ENCODE measurements at regions not wholly inside any gene's neighbourhood (a gene's known extent, or its start where the extent isn't known, plus 50 kb on each side); places are given as distances from the start of the nearest gene placed in this dataset.
"Not testable (repeated sequence)": the region's sequence is repeated elsewhere in the genome, so short reads cannot be mapped to it uniquely, and the experiment has no call there.

DNA sequence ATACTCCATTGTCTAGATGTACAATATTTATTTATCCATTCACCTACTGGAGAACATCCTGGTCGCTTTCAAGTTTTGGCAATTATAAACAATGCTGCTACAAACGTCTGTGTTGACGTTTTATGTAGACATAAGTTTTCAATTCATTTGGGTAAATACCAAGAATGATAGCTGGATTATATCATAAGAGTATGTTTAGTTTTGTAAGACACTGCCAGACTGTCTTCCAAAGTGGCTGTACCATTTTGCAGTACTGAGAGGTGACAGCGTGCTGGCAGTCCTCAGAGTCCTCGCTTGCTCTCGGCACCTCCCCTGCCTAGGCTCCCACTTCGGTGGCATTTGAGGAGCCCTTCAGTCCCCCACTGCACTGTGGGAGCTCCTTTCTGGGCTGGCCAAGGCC lies 253.3 kb upstream of the INTU start:
- no peak for DNase-seq

DNA sequence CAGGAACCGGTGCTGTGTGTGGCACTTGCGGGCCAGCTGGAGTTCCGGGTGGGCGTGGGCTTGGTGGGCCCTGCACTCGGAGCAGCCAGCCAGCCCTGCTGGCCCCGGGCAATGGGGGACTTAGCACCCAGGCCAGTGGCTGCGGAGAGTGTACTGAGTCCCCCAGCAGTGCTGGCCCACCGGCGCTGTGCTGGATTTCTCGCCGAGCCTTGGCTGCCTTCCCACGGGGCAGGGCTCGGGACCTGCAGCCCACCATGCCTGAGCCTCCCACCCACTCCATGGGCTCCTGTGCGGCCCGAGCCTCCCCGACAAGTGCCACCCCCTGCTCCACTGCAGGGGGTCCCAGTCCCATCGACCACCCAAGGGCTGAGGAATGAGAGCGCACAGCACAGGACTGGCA lies 252.8 kb upstream of the INTU start:
- not testable (repeated sequence) for DNase-seq

DNA sequence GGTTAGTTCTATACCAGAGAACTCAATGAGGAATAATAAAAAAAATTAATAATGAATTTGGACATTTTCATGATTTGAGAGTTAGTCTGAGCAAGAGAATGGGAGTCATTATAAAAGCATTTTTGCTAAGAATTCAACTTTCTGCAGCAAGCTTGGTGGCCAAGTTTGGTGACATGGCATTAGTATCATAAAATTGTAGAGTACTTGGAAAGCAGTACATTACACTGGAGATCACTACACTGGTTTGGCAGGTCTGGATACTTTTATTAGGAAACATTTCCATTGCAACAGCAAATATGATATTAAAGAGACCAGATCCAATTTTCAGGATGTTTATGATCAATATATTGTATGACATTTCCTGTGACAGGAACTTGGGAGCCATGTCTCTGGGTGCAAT lies 249.1 kb upstream of the INTU start:
- no peak for DNase-seq

GRCh38 chr4:127394516-127394915 lies 238.2 kb upstream of the INTU start:
- DNase-seq, result no peak

- no peak for DNase-seq
Observed at GRCh38 chr4:127400276-127400675, 232.5 kb upstream of the INTU start.

DNA sequence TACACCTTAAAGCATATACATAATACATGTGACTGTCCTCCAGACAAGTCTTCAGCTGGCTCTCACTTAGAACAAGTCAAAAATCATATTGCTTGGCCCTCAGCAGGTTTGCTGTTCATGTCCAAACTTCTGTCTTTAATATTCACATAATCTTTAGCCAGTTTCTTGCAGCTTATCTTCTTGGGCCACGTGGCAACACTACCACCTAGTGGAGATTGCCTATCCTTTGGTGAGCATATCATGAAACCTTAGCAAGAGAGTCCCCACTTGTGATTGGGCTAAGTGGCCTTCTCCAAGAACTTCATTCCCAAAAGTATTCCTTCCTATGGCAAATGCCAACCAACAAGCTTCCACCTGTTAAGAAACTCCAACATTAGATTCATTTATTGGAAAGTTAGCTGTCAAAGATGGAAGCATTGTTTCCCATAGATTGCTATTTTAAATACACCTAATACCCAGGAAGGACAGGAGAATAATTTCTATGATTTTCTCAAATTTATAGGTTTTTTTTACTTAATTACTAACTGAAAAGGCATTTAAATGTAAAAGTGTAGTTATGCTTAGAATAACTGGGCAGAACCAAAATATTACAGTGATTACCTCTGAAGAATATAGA lies 231.9 kb upstream of the INTU start:
- DNase-seq, result no peak

DNA sequence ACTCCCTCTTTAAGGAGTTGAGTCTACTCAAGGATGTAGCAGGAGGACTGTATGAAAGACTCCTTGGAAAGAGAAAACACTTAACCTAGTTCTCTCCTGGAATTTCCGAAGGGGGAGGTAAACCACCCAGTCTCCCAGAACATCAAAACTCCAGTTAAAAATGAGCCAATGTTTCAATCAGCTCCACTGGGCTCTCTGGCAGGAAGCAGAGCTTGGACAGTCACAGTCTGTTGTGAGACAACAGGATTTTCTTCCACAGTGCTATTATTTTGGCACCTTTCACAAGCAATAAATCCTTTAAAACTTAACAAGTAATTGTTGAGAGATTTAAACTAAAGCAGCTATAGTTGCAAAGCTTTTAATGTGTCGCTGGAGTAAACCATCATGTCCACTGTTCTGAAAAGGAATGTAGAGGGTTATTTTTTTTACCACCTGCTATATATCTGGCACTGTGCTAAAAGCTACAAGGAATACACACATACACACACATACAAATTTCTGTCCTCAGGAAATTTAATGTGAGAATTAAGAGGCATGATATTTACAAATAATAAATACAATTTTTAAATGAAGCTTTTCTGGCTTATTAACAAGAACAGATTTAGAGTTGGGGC lies 229.2 kb upstream of the INTU start:
- DNase-seq, result no peak

DNA sequence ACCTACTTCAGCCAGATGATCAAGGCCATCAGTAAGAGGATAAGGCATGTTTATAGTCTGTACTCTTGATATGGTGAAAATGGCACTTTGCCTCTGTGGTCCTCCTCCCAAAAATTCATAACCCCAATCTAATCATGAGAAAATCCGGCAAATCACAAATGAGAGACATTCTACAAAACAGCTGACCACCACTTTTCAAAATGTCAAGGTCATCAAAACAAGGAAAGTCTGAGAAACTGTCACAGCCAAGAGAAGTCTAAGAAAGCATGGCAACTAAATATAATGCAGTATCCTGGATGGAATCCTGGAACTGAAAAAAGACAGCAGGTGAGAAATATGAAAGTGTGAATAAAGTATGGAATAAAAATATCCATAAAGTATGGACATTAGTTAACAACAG lies 226.6 kb upstream of the INTU start:
- DNase-seq, result no peak

- DNase-seq, result not testable (repeated sequence)
Observed at GRCh38 chr4:127407572-127407971, 225.2 kb upstream of the INTU start.

- no peak for DNase-seq
Observed at GRCh38 chr4:127410201-127410600, 222.6 kb upstream of the INTU start.

DNA sequence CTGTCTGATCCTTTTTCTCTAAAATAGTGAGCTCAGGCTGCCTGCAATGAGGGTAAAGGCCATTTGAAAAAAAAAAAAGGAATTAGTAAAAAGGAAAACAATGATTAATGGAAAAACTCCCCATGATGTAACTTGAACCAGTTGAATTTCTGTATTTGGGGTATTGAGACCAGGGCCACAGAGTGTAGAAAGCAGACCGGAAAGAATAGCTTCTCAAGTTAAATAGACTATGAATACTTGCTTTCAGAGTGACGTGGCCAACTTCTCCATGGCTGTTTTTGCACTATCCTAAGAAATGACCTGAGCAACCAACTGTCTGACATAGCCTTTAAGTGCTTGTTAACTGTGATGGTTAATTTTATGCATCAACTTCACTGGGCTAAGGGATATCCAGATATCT lies 222.1 kb upstream of the INTU start:
- DNase-seq, result no peak

GRCh38 chr4:127414951-127415606 lies 217.7 kb upstream of the INTU start:
- DNase-seq, result no peak

- DNase-seq, result no peak
Observed at GRCh38 chr4:127416115-127416514, 216.6 kb upstream of the INTU start.

GRCh38 chr4:127417885-127418535 lies 214.7 kb upstream of the INTU start:
- no peak for DNase-seq

GRCh38 chr4:127419431-127419830 lies 213.3 kb upstream of the INTU start:
- DNase-seq, result no peak

DNA sequence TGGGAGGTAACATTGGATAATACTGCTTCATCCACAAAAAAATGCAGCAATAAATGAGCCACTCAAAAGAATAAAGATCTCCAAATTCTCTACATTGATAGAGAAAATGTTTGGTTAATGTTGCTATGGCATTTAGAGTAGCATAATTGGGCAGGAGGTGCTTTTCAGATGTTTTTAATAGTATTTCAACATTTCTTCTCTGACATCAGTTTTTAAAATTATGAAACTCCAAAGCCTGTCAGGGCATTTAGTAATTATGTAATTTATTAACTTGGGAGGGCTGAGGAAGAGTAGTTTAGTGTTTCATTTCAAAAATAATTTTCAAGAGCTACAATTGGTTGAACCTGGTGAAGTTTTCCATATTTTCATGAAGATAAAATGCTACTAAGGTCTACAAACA lies 211.3 kb upstream of the INTU start:
- DNase-seq, result no peak

- no peak for DNase-seq
Observed at GRCh38 chr4:127425202-127425845, 207.4 kb upstream of the INTU start.

DNA sequence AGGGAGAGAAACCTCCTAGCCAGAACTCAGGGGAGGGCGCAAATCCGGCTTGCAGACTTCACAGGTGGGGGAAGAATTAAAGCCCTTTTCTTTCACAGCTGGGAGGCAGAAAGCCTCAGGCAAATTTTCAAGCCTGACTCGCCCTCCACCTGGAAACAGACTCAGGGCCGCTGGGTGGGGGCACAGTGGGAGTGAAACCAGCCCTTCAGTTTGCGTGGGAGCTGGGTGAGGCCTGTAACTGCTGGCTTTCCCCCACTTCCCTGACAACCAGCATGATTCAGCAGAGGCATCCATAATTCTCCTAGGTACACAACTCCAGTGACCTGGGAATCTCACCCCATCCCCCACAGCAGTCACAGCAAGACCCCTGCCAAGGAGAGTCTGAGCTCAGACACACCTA lies 206.9 kb upstream of the INTU start:
- no peak for DNase-seq

DNA sequence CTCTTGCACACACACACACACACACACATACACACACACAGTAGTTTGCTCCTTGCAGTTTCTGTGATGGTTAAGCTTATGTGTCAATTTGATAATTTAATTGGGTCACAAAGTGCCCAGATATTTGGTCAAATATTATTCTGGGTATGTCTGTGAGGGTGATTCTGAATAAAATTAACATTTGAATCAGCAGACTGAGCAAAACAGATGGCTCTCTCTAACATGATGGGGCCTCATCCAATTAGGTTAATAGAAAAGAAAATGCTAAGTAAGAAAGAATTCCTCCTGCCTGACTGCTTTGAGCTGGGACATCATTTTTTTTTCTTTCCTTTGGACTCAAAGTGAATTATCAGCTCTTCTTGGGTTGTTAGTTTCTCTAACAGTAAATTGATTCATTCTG lies 191.2 kb upstream of the INTU start:
- no peak for DNase-seq

DNA sequence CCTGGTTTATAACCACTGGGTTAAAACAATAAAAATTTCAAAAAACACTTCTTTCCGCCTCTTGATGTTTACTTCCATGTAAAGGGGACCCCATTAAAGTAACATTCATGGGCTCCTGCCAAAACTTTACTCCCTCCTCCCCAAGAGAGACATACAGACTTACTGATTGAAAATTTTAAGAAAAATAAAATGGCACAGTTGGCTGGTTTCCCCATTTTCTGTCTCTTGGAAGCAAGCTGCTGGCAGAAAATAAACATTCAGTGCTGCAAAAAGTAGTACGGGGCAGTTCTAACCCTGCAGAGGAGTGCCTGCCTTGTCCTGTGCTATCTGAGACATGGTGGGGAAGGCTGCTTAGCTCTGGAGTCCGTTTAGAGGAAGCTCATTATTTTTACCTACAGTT lies 187.3 kb upstream of the INTU start:
- DNase-seq, result no peak

DNA sequence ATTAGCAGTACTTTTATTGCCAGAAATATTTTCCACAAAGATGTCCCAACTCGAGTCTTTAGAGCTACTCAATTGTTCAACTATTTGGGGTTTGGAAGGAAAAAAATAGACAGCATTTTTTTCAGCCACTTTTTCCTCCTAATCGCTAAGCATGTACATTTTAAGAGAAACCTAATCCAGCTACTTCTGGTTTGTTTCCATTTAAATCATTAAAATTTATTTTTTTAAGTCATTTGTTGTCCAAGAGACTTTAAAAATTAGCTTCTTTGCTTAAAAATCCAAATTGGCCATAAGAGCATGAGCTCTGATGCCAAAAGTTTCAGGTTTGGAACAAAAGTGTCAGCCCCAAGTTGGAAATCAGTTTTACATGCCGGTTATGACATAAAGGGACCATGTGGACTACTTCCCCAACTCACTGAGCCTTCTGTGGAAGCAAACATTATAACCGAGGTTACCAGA lies 186.3 kb upstream of the INTU start:
- no peak for DNase-seq

GRCh38 chr4:127448986-127449385 lies 183.8 kb upstream of the INTU start:
- no peak for DNase-seq

DNA sequence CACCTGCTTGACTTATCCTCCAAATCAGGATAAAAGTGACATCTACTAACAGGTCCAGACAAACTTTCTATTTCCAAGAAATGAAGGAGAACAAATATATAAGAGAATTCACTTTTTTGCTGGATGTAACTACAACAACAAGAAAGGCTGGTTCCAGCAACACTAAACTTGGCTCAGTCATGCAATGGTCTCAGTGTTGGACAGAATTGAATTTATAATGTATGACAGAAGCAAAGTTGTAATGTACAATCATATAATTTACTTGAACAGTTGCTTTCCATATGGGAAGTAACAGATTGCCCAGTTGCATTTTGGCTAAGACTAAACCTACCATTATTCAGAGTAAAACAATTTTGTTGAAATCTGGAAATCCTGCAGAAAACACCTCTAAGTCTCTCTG lies 183.3 kb upstream of the INTU start:
- DNase-seq, result no peak

DNA sequence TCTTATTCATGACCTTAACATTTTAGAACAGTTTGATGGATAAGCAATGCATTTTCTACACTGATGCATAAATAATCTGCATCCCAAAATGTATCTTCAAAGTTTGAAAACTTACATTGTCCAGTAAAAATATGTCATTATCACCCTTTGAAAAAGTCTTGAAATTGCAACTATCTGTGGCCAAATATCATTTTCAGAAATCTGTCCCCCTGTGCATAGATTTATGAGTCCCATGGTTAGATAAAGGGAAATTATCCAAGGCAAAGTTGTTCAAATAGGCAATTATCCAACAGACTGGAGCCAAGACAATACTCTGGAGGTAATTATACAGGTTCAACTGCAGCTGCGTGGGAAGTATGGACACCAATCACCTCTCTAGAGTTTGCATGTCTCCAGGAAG lies 182.5 kb upstream of the INTU start:
- DNase-seq, result no peak

Measured in NCI-H1694 treated with DMSO at 0.1 percent for 48 hours (cell line).